RWPE2 (cell line): ENCODE measurements at regions not wholly inside any gene's neighbourhood (a gene's known extent, or its start where the extent isn't known, plus 50 kb on each side); places are given as distances from the start of the nearest gene placed in this dataset.
"Not testable (repeated sequence)": the region's sequence is repeated elsewhere in the genome, so short reads cannot be mapped to it uniquely, and the experiment has no call there.

Experiments
- ATAC-seq: fragments of 200-7000 bp; cut with Tn5 transposase; 3 replicates; pipeline ENCODE4 v1.9.1; 2021; ENCODE audit warnings: low read depth
- DNase-seq: peaks from one replicate; pipeline ENCODE4 v3.0.0-alpha.2; 2020; ENCODE audit warnings: low spot score
- H3K27ac ChIP-seq: fragments of 450-650 bp; 2 replicates; pipeline ENCODE4 v1.5.1; 2017; ENCODE audit warnings: mild to moderate bottlenecking; ENCODE audit not compliant: poor library complexity, severe bottlenecking
- H3K27me3 ChIP-seq: fragments of 250-450 bp; sonication (Bioruptor Pico); 2 replicates; pipeline ENCODE4 v1.5.1; 2021; ENCODE audit warnings: mild to moderate bottlenecking, moderate library complexity; ENCODE audit not compliant: insufficient read depth, poor library complexity, severe bottlenecking
- H3K36me3 ChIP-seq: fragments of 250-450 bp; sonication (Bioruptor Pico); 2 replicates; pipeline ENCODE4 v1.5.1; 2020; ENCODE audit warnings: low read depth, mild to moderate bottlenecking, moderate library complexity
- H3K4me1 ChIP-seq: fragments of 250-450 bp; sonication (Bioruptor Pico); 2 replicates; pipeline ENCODE4 v1.5.1; 2021; ENCODE audit warnings: mild to moderate bottlenecking, moderate library complexity; ENCODE audit not compliant: insufficient read depth, poor library complexity, severe bottlenecking
- H3K4me3 ChIP-seq: fragments of 250-450 bp; sonication (Bioruptor Pico); 2 replicates; pipeline ENCODE4 v1.5.1; 2021; ENCODE audit warnings: mild to moderate bottlenecking, moderate library complexity; ENCODE audit not compliant: severe bottlenecking
- H3K9me3 ChIP-seq: fragments of 250-450 bp; sonication (Bioruptor Pico); 2 replicates; pipeline ENCODE4 v1.5.1; 2021; ENCODE audit warnings: mild to moderate bottlenecking, moderate library complexity; ENCODE audit not compliant: severe bottlenecking
- TF ChIP-seq, protein P1 (sequence below): fragments of 450-650 bp; IDR thresholded peaks from one replicate; pipeline ENCODE4 v1.5.1; 2017; ENCODE audit warnings: mild to moderate bottlenecking, moderate library complexity; ENCODE audit not compliant: poor library complexity, severe bottlenecking

DNA sequence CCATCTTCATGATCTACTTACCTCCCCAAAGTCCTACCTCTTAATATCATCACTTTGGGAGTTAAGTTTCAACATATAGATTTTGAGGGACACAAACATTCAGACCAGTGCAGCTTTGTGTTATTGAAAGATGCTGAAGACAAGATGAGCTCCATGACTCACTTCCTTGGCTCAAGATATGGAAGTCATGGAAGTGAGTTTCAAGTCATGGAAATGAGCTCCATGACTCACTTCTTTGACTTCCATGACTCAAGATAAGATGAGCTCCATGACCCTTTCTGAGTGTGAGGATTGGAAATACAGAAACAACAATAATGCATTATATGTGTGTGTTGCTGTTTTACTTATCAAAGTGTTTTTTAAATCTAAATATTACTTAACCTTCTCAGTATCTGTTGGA is 170.2 kb upstream of the TPRG1 start:
- TF ChIP-seq, protein P1, sequence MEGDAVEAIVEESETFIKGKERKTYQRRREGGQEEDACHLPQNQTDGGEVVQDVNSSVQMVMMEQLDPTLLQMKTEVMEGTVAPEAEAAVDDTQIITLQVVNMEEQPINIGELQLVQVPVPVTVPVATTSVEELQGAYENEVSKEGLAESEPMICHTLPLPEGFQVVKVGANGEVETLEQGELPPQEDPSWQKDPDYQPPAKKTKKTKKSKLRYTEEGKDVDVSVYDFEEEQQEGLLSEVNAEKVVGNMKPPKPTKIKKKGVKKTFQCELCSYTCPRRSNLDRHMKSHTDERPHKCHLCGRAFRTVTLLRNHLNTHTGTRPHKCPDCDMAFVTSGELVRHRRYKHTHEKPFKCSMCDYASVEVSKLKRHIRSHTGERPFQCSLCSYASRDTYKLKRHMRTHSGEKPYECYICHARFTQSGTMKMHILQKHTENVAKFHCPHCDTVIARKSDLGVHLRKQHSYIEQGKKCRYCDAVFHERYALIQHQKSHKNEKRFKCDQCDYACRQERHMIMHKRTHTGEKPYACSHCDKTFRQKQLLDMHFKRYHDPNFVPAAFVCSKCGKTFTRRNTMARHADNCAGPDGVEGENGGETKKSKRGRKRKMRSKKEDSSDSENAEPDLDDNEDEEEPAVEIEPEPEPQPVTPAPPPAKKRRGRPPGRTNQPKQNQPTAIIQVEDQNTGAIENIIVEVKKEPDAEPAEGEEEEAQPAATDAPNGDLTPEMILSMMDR, result no peak
- peak; percentile 83 for ATAC-seq
- H3K4me3 ChIP-seq, result no peak overlapping the region
- no peaks in the 10 kb centered on the region for H3K4me1 ChIP-seq
- DNase-seq, result no peak
- no peak overlapping the region for H3K27ac ChIP-seq
- H3K27me3 ChIP-seq, result no peaks in the 10 kb centered on the region
- H3K9me3 ChIP-seq, result no peaks in the 10 kb centered on the region
- H3K36me3 ChIP-seq, result no peaks in the 10 kb centered on the region

DNA sequence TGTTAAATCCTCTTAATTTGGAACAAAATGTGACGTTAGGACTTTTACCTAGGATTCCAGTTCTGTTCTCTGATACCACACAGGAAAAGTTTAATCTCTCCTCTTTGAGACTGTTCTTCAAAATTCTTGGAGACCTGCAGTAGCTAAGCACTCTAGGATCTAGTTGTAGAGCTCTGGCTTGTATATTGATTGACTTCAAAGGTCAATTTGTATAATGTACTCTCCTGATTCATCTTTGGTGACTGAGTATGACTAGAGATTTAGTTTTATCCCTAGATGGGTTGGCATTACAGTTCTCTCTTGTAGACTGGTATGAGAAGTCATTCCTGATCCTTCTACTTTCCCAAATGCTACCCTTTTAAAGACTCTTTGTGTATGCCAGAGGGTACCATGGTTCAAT is 168.4 kb upstream of the TPRG1 start:
- ATAC-seq, result no peak
- Histone ChIP-seq H3K36me3 (no peaks in the 10 kb centered on the region), H3K9me3 (no peaks in the 10 kb centered on the region), H3K4me1 (no peaks in the 10 kb centered on the region), H3K4me3 (no peak overlapping the region), H3K27ac (no peak overlapping the region), H3K27me3 (no peaks in the 10 kb centered on the region)
- no peak for DNase-seq
- TF ChIP-seq, protein P1, result no peak

DNA sequence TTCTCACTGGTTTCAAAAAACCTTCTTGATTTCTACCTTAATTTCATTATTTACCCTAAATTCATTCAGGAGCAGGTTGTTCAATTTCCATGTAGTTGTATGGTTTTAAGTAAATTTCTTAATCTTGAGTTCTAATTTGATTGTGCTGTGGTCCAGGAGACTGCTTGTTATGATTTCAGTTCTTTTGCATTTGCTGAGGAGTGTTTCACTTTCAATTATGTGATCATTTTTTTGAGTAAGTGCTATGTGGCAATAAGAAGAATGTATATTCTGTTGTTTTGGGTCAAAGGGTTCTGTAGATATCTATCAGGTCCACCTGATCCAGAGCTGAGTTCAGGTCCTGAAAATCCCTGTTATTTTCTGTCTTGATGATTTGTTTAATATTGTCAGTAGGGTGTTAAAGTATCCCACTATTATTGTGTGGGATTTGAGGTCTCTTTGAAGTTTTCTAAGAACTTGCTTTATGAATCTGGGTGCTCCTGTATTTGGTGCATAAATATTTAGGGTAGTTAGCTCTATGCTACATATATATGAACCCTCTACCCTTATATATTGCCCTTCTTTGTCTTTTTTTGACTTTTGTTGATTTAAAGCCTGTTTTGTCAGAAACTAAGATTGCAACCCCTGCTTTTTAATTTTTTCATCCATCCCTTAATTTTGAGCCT is 158.4 kb upstream of the TPRG1 start:
- Histone ChIP-seq H3K9me3 (no peaks in the 10 kb centered on the region), H3K36me3 (no peaks in the 10 kb centered on the region), H3K27ac (no peak overlapping the region), H3K4me3 (no peak overlapping the region), H3K4me1 (no peaks in the 10 kb centered on the region), H3K27me3 (no peaks in the 10 kb centered on the region)
- TF ChIP-seq, protein P1, result no peak
- DNase-seq (no peak), ATAC-seq (no peak)

DNA sequence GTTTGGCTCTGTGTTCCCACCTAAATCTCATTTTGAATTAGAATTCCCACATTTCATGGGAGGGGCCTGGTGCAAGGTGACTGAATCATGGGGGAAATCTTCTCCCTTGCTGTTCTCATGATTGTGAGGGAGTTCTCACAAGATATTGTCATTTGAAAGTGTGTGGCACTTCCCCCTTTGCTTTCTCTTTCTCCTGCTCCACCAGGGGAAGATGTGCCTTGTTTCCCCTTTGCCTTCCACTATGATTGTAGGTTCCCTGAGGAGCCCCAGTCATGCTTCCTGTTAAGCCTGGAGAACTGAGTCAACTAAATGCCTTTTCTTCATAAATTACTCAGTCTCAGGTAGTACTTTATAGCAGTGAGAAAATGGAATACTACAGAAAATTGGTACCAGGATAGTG is 157.2 kb upstream of the TPRG1 start:
- no peaks in the 10 kb centered on the region for H3K9me3 ChIP-seq
- no peaks in the 10 kb centered on the region for H3K4me1 ChIP-seq
- ATAC-seq, result no peak
- DNase-seq, result no peak
- H3K27ac ChIP-seq, result no peak overlapping the region
- H3K36me3 ChIP-seq, result no peaks in the 10 kb centered on the region
- H3K27me3 ChIP-seq, result no peaks in the 10 kb centered on the region
- H3K4me3 ChIP-seq, result no peak overlapping the region
- TF ChIP-seq, protein P1, result no peak

DNA sequence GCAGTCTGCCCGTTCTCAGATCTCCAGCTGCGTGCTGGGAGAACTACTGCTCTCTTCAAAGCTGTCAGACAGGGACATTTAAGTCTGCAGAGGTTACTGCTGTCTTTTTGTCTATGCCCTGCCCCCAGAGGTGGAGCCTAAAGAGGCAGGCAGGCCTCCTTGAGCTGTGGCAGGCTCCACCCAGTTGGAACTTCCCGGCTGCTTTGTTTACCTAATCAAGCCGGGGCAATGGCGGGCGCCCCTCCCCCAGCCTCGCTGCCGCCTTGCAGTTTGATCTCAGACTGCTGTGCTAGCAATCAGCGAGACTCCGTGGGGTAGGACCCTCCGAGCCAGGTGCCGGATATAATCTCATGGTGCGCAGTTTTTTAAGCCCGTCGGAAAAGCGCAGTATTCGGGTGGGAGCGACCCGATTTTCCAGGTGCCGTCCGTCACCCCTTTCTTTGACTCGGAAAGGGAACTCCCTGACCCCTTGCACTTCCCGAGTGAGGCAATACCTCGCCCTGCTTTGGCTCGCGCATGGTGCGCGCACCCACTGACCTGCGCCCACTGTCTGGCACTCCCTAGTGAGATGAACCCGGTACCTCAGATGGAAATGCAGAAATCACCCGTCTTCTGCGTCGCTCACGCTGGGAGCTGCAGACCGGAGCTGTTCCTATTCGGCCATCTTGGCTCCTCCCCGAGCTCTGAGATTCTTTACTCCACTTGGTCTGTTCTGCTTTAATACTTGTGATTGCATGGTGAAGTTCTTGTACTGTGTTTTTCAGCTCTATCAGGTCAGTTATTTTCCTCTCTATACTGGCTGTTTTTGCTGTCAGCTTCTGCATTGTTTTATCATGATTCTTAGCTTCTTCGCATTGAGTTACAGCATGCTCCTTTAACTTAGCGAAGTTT is 148.9 kb upstream of the TPRG1 start:
- H3K4me3 ChIP-seq, H3K27me3 ChIP-seq, H3K9me3 ChIP-seq, DNase-seq, H3K36me3 ChIP-seq, ATAC-seq, H3K27ac ChIP-seq, H3K4me1 ChIP-seq: not testable (repeated sequence)
